Stimulated activated CD8-positive, alpha-beta memory T cell treated with anti-CD3 and anti-CD28 coated beads, Interleukin-12 subunit alpha, Interleukin-12 subunit beta, amount 100 ng/mL, for 1 hour (primary cell): ENCODE measurements at regions not wholly inside any gene's neighbourhood (a gene's known extent, or its start where the extent isn't known, plus 50 kb on each side); places are given as distances from the start of the nearest gene placed in this dataset.
"Not testable (repeated sequence)": the region's sequence is repeated elsewhere in the genome, so short reads cannot be mapped to it uniquely, and the experiment has no call there.

Source experiments
- DNase-seq: peaks from one replicate; pipeline ENCODE4 v3.0.0-alpha.2; 2020; ENCODE audit warnings: low read depth

- no peak for DNase-seq
These were observed 161.5 kb upstream of the JADE1 start for GRCh38 chr4:128648021-128648420.

- DNase-seq: not testable (repeated sequence)
These were observed 162.6 kb upstream of the JADE1 start for GRCh38 chr4:128646893-128647292.

- not testable (repeated sequence) for DNase-seq
These were observed 164.5 kb upstream of the JADE1 start for GRCh38 chr4:128644693-128645654.

GRCh38 chr4:128644107-128644506, 165.4 kb upstream of the JADE1 start:
- not testable (repeated sequence) for DNase-seq

GRCh38 chr4:128641566-128641965, 167.9 kb upstream of the JADE1 start:
- not testable (repeated sequence) for DNase-seq

- no peak for DNase-seq
These were observed 169.8 kb upstream of the JADE1 start for GRCh38 chr4:128639541-128640270.

- DNase-seq: no peak
These were observed 172.6 kb upstream of the JADE1 start for GRCh38 chr4:128636906-128637305.

GRCh38 chr4:128635955-128636560, 173.4 kb upstream of the JADE1 start:
- no peak for DNase-seq

GRCh38 chr4:128635141-128635954, 174.2 kb upstream of the JADE1 start:
- DNase-seq: no peak

GRCh38 chr4:128633067-128633466, 176.4 kb upstream of the JADE1 start:
- no peak for DNase-seq

GRCh38 chr4:128630871-128631270, 178.6 kb upstream of the JADE1 start:
- DNase-seq: no peak

- no peak for DNase-seq
These were observed 185.8 kb upstream of the JADE1 start for GRCh38 chr4:128623508-128624215.

- not testable (repeated sequence) for DNase-seq
These were observed 189.1 kb upstream of the JADE1 start for GRCh38 chr4:128620279-128620965.

GRCh38 chr4:128615197-128615596, 194.3 kb upstream of the JADE1 start:
- no peak for DNase-seq

- no peak for DNase-seq
These were observed 201.5 kb upstream of the JADE1 start for GRCh38 chr4:128608006-128608405.

GRCh38 chr4:128606173-128606572, 203.3 kb upstream of the JADE1 start:
- DNase-seq: no peak

- DNase-seq: no peak
These were observed 204.7 kb upstream of the JADE1 start for GRCh38 chr4:128604840-128605239.

GRCh38 chr4:128604204-128604603, 205.3 kb upstream of the JADE1 start:
- DNase-seq: no peak

GRCh38 chr4:128603081-128603480, 206.4 kb upstream of the JADE1 start:
- no peak for DNase-seq

GRCh38 chr4:128601991-128602695, 207.4 kb upstream of the JADE1 start:
- DNase-seq: no peak
